ENCODE measurements at regions not wholly inside any gene's neighbourhood (a gene's known extent, or its start where the extent isn't known, plus 50 kb on each side); places are given as distances from the start of the nearest gene placed in this dataset.
A peak's percentile ranks its signal among the peaks of the same experiment; 100 is the strongest.
"Not testable (repeated sequence)": the region's sequence is repeated elsewhere in the genome, so short reads cannot be mapped to it uniquely, and the experiment has no call there.

DNA sequence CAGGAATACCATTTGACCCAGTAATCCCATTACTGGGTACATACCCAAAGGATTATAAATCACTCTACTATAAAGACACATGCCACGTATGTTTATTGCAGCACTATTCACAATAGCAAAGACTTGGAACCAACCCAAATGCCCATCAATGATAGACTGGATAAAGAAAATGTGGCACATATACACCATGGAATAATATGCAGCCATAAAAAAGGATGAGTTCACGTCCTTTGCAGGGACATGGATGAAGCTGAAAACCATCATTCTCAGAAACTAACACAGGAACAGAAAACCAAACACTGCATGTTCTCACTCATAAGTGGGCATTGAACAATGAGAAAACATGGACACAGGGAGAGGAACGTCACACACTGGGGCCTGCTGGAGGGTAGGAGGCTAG is 556.1 kb upstream of the ADGRL2 start:
- DNase-seq, result not testable (repeated sequence)

DNA sequence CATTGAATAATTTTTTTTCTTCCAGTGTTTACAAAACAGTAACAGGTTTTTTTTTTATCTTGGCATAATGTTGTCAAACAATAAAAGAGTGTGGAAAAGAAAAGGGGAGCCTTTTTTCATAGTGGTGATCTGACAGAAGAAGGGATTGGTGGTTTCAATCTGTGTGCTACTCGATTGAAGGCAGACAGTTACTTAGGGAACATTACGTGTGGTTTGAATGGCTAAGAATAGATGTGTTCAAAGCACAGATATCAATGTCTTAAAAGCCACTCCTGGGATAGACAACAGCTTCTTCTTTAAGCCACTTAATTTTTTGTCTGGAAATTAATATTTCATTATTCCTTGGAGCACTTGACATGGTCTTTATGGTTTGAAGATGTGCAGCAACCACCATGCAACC is 558.6 kb upstream of the ADGRL2 start:
- no peak for DNase-seq

DNA sequence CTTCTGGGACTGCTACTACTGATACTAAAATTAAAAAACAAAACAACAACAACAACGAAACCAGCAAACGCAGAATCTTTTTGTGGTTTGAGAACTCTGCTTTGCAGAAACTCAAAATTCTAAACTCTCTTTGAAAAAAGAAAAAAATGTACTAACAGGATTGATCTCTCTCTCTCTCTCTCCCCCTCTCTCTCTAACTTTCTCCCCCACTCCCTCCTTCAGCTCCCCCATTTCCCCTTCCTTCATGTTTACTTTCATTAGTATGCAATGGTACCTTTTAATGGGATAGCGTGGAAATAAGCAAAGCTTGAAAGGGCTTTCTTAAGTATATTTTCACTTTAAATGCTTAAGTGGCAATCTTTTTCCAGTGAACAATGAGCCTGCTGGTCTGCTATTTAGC is 562.6 kb upstream of the ADGRL2 start:
- DNase-seq, result no peak

DNA sequence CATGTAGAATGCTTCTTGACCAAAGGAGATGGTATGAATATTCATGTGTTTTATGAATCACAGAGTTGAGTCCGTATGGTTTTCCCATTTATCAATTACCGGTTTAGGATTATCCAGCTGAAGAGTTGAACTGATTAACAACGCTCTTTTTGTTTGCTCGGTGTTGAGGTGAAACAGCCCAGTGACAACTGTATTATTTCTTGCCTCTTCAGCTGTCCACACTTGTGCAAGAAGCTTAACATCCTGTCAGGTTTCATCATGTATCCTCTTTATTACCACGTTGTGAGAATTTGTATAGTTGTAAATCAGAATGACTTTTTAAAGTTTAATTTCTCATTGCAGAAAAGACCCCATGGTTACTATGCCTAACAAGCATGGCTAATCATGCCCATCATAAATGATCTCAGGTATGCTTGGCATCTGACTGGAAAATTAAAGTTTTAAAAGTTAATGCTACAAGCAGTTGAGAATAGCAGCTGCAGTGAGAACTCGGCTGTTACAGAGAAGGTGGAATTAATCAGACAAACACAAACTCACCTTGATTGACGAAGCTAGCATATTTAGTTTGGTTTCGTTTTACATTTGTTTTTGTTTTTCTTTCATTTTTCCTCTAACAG is 563.2 kb upstream of the ADGRL2 start:
- DNase-seq, result no peak

DNA sequence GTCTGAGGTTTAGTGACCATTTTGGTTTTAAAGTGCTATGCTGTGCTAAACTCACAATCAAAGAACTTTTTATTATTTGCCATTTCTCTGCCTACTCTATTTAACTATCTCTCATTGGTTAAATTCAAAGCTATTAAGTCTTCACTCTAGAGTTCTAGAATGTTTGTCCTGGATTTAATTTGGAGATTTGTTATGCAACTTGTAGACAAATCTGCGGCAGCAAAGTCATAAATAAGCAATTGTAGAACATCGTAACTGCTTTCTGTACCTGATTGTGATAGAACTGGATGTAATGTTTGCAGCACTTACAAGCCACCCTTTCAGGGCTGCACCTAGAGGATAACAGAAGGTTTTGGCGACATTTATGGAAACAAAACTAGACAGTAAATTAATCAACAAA is 566.5 kb upstream of the ADGRL2 start:
- DNase-seq, result no peak

DNA sequence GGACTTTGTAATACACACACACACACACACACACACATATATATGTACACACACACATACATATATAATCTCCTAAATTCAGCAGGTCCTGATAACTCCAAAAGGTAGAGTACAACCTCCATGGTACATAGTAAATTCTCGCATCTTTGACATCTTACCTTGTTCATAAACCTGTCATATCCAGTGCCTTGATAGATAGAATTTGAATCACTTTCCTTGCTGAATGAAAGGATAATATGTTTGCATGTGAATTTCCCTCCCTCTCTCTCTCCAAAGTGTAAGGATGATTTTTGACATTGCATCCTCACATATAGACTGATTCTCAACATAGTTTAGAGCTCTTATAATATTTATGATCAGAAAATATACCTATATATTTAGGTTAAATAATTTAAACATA is 567.1 kb upstream of the ADGRL2 start:
- no peak for DNase-seq

DNA sequence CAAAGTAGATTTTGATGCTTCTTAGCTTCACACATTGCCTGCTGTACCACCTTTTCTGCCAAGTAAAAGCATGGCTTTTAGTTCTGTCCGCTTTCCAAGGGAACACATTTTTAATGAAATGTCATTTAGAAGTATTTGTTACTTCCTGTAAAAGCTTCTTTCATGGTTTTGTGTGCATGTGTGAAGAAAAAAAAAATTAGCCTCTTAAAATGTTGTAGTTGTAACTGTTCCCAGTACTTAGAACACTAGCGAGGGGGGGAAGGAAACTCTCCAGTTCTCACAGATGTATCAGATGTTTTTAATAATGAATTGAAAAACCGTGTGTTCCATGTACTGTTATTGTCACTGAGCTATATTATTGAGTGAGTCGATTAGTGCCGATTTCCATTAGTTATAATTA is 568.3 kb upstream of the ADGRL2 start:
- DNase-seq, result no peak

- no peak for DNase-seq
Measured at GRCh38 chr1:81231729-81232038, 569.0 kb upstream of the ADGRL2 start.

DNA sequence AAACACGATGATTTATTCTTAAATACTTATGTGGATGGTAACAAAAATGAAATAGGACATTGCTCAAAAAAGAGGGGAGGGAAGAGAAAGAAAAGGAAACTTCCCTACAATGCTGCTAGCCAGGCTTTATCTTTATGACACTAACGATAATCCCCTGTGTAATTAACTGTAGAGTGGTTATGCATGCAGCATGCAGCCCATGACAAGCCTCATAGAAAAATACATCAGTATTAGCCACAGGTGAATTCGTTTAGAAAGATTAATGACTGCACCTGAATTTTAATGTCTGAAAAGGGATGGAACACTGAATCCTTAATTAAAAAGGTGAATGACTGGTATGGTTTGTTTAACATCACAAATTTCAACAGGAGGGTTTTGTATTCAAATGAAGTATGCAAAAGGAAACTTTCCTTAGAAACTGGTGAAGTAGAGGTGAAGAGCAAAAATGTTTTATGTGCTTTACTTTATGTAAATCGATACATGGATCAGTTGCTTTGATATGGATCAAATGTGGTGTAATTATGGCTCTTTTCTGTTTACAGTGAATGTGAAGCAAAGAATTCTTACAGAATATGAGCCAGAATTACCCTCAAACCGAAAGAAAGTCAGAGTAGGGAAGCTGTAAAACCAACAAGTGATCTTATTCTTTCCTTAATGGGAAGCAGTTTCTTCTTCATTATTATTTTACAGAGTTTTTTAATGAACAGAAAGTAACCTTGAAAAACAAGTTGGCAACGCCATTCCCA is 569.6 kb upstream of the ADGRL2 start:
- no peak for DNase-seq

DNA sequence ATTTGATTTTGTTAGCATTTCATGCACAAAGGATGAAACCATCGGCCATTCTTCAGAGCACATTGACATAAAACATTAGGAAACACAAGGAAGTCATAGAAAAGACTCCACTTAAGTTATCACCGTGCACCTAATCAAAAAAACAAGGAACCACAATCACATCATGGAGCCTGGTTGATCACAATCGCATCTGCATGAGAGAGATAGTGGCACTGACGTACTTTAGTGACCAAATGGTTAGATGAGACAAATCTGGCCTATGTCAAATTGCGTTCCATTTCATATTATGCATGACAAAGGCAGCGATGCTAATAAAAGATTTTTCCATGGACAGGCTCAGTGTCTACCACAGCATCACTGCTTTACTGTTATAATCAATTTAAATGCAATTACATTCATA is 571.8 kb upstream of the ADGRL2 start:
- DNase-seq, result no peak

- no peak for DNase-seq
Measured at GRCh38 chr1:81226603-81226928, 574.2 kb upstream of the ADGRL2 start.

GRCh38 chr1:81225789-81226602 is 574.7 kb upstream of the ADGRL2 start:
- DNase-seq, result no peak

GRCh38 chr1:81224222-81224621 is 576.5 kb upstream of the ADGRL2 start:
- DNase-seq, result no peak

- DNase-seq, result no peak
Measured at GRCh38 chr1:81221564-81221963, 579.2 kb upstream of the ADGRL2 start.

DNA sequence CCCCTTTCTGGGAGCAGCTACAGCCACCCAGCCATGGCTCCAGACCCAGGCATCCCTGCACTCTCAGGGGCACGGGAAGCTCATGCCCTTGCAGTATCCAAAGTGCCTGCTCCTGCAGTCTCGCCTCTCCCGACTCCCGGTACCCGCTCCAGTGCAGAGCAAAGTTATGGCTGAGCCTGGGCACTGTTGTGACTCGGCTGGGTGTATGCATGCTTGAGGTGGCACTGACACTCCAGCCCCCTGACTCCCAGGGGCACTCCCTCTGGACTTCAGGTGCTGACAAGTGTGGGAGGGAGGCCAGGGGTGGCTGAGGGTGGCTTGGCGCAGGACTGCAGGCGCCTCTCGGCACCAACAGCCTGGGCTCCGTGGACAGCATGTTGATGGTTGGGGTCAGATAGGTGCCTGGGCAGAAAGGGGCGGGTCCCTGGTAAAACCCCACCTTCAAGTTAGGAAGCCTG is 580.1 kb upstream of the ADGRL2 start:
- DNase-seq, result no peak

GRCh38 chr1:81217058-81217457 is 583.7 kb upstream of the ADGRL2 start:
- DNase-seq, result no peak

DNA sequence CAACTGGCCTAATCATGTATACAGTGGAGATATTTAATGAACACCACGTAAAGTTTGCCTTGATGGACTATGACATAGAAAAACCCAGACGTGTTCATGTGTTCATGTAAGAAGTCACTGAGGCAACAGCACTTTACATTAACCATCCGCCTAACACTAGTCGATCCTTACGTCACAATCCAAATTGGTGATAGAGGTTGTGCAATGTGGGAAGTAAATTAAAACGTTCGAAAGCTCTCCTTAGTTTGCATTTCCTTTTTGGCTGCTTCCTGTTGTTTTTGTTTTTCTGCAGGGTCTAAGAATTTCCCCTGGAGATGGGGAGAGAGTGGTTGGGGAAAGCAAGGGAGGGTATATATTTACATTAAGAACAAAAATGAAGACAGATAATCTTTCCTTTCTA is 587.5 kb upstream of the ADGRL2 start:
- DNase-seq, result no peak

DNA sequence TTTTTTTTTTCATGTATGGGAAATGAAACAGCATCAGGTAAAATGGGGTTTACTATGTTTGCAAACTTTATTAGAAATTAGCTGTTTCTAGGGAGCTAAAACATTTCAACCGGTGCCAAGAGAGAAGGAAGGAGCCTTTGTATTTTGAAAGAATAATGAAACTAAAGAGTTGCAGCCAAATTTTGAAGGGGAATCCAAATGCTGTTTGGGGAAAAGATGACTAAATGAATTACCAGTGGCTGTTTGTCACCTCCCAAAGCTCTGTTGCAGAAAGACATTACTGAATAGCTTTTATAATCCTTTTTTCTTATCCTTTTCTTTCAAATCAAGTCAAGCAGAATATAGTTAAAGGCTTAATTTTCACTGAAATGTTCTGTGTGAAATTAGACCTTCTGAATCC is 591.3 kb upstream of the ADGRL2 start:
- DNase-seq, result no peak

GRCh38 chr1:81208441-81208840 is 592.3 kb upstream of the ADGRL2 start:
- no peak for DNase-seq

DNA sequence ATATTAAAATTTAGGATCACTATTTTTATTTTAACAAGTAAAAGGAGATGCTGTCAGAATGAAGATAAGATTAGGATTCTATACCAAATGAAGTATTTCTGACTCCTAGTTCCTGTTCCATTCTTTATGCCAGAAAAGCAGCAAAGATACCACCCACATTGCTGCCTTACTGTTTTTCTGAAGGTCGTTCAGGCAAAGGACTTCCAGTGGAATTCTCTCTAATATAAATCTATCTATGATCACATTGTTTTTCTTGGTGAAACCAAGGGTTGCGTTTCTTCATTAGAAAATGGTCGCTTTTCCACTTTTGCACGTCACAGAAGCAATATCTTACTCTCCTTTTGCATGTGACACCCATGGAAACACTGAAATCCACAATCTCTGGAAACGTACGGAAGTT is 594.8 kb upstream of the ADGRL2 start:
- DNase-seq, result no peak

GRCh38 chr1:81201779-81202178 is 599.0 kb upstream of the ADGRL2 start:
- no peak for DNase-seq

GRCh38 chr1:81197591-81197990 is 603.1 kb upstream of the ADGRL2 start:
- DNase-seq, result peak; percentile 79

GRCh38 chr1:81192647-81193642 is 607.8 kb upstream of the ADGRL2 start:
- DNase-seq, result no peak

Data from NCI-H1694 (cell line).